PC-3 (cell line): ENCODE measurements at regions not wholly inside any gene's neighbourhood (a gene's known extent, or its start where the extent isn't known, plus 50 kb on each side); places are given as distances from the start of the nearest gene placed in this dataset.

Experiments used
- EZH2 ChIP-seq: fragments of 300-600 bp; sonication (generic); IDR thresholded peaks from one replicate; pipeline ENCODE4 v1.6.1; 2017; ENCODE audit warnings: antibody characterized with exemption, mild to moderate bottlenecking, low read length; ENCODE audit not compliant: unreplicated experiment
- TF ChIP-seq, protein P1 (sequence below): fragments of 300-600 bp; sonication (generic); conservative IDR thresholded peaks from 2 replicates; pipeline ENCODE4 v1.5.1; 2017; ENCODE audit warnings: antibody characterized with exemption, low read depth, mild to moderate bottlenecking, low read length

DNA sequence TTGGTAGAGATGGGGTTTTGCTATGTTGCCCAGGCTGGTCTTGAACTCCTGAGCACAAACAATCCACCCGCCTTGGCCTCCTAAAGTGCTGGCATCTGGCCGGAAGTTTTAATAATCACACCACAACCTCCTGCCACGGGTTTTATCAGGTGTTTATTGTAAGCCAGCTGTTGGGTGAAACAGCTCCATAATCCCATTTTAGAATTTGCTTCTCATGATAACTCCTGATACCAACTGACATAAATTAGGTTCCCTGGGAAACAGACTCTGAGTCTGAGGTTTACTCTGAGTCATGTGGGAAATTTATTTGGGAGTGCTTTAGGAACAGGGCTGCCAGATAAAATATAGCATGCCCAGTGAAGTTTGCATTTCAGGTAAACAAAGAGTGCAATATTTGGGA lies 122.6 kb upstream of the MED13 start:
- TF ChIP-seq, protein P1, sequence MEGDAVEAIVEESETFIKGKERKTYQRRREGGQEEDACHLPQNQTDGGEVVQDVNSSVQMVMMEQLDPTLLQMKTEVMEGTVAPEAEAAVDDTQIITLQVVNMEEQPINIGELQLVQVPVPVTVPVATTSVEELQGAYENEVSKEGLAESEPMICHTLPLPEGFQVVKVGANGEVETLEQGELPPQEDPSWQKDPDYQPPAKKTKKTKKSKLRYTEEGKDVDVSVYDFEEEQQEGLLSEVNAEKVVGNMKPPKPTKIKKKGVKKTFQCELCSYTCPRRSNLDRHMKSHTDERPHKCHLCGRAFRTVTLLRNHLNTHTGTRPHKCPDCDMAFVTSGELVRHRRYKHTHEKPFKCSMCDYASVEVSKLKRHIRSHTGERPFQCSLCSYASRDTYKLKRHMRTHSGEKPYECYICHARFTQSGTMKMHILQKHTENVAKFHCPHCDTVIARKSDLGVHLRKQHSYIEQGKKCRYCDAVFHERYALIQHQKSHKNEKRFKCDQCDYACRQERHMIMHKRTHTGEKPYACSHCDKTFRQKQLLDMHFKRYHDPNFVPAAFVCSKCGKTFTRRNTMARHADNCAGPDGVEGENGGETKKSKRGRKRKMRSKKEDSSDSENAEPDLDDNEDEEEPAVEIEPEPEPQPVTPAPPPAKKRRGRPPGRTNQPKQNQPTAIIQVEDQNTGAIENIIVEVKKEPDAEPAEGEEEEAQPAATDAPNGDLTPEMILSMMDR = no peak
- TF ChIP-seq EZH2 = no peak
